SK-N-SH (cell line): ENCODE measurements at regions not wholly inside any gene's neighbourhood (a gene's known extent, or its start where the extent isn't known, plus 50 kb on each side); places are given as distances from the start of the nearest gene placed in this dataset.

Experiments used
- CTCF ChIA-PET: fragments of 300-600, 350-600 bp; formaldehyde crosslinking; extraction: SDS; loops from one replicate; lab custom pipeline; 2021; lab: Yijun Ruan, JAX
- POLR2A ChIA-PET: fragments of 350-600 bp; sonication (Branson Sonifier 250); formaldehyde crosslinking; extraction: SDS; loops from one replicate; lab custom pipeline; 2020; ENCODE audit warnings: antibody characterized with exemption, inconsistent platforms; lab: Yijun Ruan, JAX
- DNase-seq: peaks from one replicate; pipeline ENCODE4 v3.0.0; 2012
- H2AFZ ChIP-seq: fragments of 200-600 bp; sonication (generic); 2 replicates; pipeline ENCODE4 v1.8.1; 2016; ENCODE audit warnings: antibody characterized with exemption, mild to moderate bottlenecking, low read depth
- H3F3A ChIP-seq: fragments of 200-600 bp; sonication (generic); replicated peaks from 2 replicates; pipeline ENCODE3; 2016; ENCODE audit warnings: antibody characterized with exemption, mild to moderate bottlenecking; ENCODE audit not compliant: insufficient read depth
- H3K27ac ChIP-seq, 2 experiments: fragments of 200-500 bp in 1 of 2; fragments of 200-600 bp in 1 of 2; sonication (Bioruptor generic) in 1 of 2; sonication (generic), shearing (Covaris generic) in 1 of 2; 2 replicates each; pipeline versions ENCODE4 v1.5.1 to v1.6.1; 2014 to 2016; ENCODE audit warnings: low read depth in 2 of 2, inconsistent platforms in 1 of 2, low read length in 1 of 2, mild to moderate bottlenecking in 1 of 2, mixed read lengths in 1 of 2
- H3K27me3 ChIP-seq: fragments of 200-600 bp; sonication (generic), shearing (Covaris generic); 2 replicates; pipeline ENCODE4 v1.6.1; 2016; ENCODE audit warnings: mixed run types; ENCODE audit not compliant: insufficient read depth
- H3K36me3 ChIP-seq, 2 experiments: fragments of 200-500 bp in 1 of 2; fragments of 200-600 bp in 1 of 2; sonication (Bioruptor generic) in 1 of 2; sonication (generic) in 1 of 2; replicated peaks in 1 of 2; 2 replicates each; pipeline versions ENCODE3 to v1.5.1; 2014 to 2016; ENCODE audit warnings: low read length in 1 of 2, mild to moderate bottlenecking in 1 of 2; ENCODE audit not compliant: insufficient read depth in 2 of 2, control insufficient read depth in 1 of 2
- H3K4me1 ChIP-seq, 2 experiments: fragments of 200-500 bp in 1 of 2; fragments of 200-600 bp in 1 of 2; sonication (Bioruptor generic) in 1 of 2; sonication (generic), shearing (Covaris generic) in 1 of 2; 2 replicates each; pipeline versions ENCODE4 v1.5.1 to v1.6.1; 2014 to 2016; ENCODE audit warnings: low read depth in 1 of 2, low read length in 1 of 2, mixed run types in 1 of 2; ENCODE audit not compliant: insufficient read depth in 2 of 2, control insufficient read depth in 1 of 2
- H3K4me2 ChIP-seq: fragments of 200-600 bp; sonication (generic), shearing (Covaris generic); 2 replicates; pipeline ENCODE4 v1.6.1; 2017; ENCODE audit warnings: mixed run types
- H3K4me3 ChIP-seq, 2 experiments: fragments of 200-500 bp in 1 of 2; fragments of 200-600 bp in 1 of 2; sonication (Bioruptor generic) in 1 of 2; sonication (generic), shearing (Covaris generic) in 1 of 2; 2 replicates each; pipeline versions ENCODE4 v1.5.1 to v1.8.1; 2014 to 2016; ENCODE audit warnings: low read depth in 2 of 2, inconsistent platforms in 1 of 2, low read length in 1 of 2, mild to moderate bottlenecking in 1 of 2, mixed read lengths in 1 of 2, moderate library complexity in 1 of 2
- H3K79me2 ChIP-seq: fragments of 200-600 bp; sonication (generic); 2 replicates; pipeline ENCODE4 v1.8.1; 2017; ENCODE audit warnings: mild to moderate bottlenecking; ENCODE audit not compliant: insufficient read depth
- H3K9ac ChIP-seq: fragments of 200-600 bp; sonication (generic); 2 replicates; pipeline ENCODE4 v1.6.1; 2017; ENCODE audit warnings: mixed run types
- H3K9me2 ChIP-seq: fragments of 200-600 bp; sonication (generic); 2 replicates; pipeline ENCODE4 v1.6.1; 2017; ENCODE audit warnings: mixed run types
- H3K9me3 ChIP-seq: fragments of 200-600 bp; sonication (generic); 2 replicates; pipeline ENCODE4 v1.6.1; 2017; ENCODE audit warnings: mixed run types, mild to moderate bottlenecking, moderate library complexity
- H4K20me1 ChIP-seq: fragments of 200-600 bp; sonication (generic); 2 replicates; pipeline ENCODE4 v1.6.1; 2017; ENCODE audit warnings: mild to moderate bottlenecking, mixed run types; ENCODE audit not compliant: insufficient read depth
- CHD2 ChIP-seq: fragments of 150-350 bp; IDR thresholded peaks from 2 replicates; pipeline ENCODE4 v1.6.1; 2018; ENCODE audit warnings: low read length; ENCODE audit not compliant: partially characterized antibody
- EP300 ChIP-seq, 2 experiments: IDR thresholded peaks; 2 replicates each; pipeline versions ENCODE4 v1.4.0 to v1.6.1; 2012; ENCODE audit warnings: borderline replicate concordance in 1 of 2, low read depth in 1 of 2, low read length in 1 of 2
- FOXJ3 ChIP-seq: sonication (generic); formaldehyde crosslinking; IDR thresholded peaks from 2 replicates; pipeline ENCODE4 v1.5.1; 2020; ENCODE audit warnings: mild to moderate bottlenecking, missing genetic modification reagents
- GABPA ChIP-seq: IDR thresholded peaks from 2 replicates; pipeline ENCODE4 v1.4.0; 2012; ENCODE audit warnings: low read depth, mild to moderate bottlenecking
- GATA2 ChIP-seq: sonication (generic); formaldehyde crosslinking; IDR thresholded peaks from 2 replicates; pipeline ENCODE4 v1.5.0; 2020; ENCODE audit warnings: mild to moderate bottlenecking, missing genetic modification reagents
- JUND ChIP-seq: IDR thresholded peaks from 2 replicates; pipeline ENCODE4 v1.4.0; 2012
- MAX ChIP-seq: IDR thresholded peaks from 2 replicates; pipeline ENCODE4 v1.4.0; 2012; ENCODE audit warnings: low read depth
- MEF2A ChIP-seq: IDR thresholded peaks from 2 replicates; pipeline ENCODE4 v1.4.0; 2012; ENCODE audit warnings: low read depth, borderline replicate concordance
- PBX3 ChIP-seq: IDR thresholded peaks from 2 replicates; pipeline ENCODE4; 2012
- RAD21 ChIP-seq: IDR thresholded peaks from 2 replicates; pipeline ENCODE4 v1.6.1; 2012; ENCODE audit warnings: mild to moderate bottlenecking, low read length
- RCOR1 ChIP-seq: fragments of 150-350 bp; IDR thresholded peaks from 2 replicates; pipeline ENCODE4 v1.6.1; 2017; ENCODE audit warnings: antibody characterized with exemption, low read length
- RFX5 ChIP-seq: IDR thresholded peaks from 2 replicates; pipeline ENCODE4 v1.6.1; 2012; ENCODE audit warnings: mild to moderate bottlenecking, improper control_type of control experiment, low read length
- TEAD4 ChIP-seq: IDR thresholded peaks from 2 replicates; pipeline ENCODE4 v1.4.0; 2012; ENCODE audit warnings: mild to moderate bottlenecking, borderline replicate concordance; ENCODE audit not compliant: insufficient read depth
- YY1 ChIP-seq: IDR thresholded peaks from 2 replicates; pipeline ENCODE4 v1.4.0; 2012; ENCODE audit warnings: low read depth, mild to moderate bottlenecking
- ZBTB33 ChIP-seq: IDR thresholded peaks from 2 replicates; pipeline ENCODE4 v1.4.0; 2012; ENCODE audit warnings: low read depth, borderline replicate concordance
- WGBS: methylation state at CpG from one replicate; pipeline ENCODE4 v1.1.6; 2017; ENCODE audit warnings: low lambda C conversion rate; 5-methylcytosine and 5-hydroxymethylcytosine counted together
- TF ChIP-seq, protein P1 (sequence below): IDR thresholded peaks from 2 replicates; pipeline ENCODE4 v1.4.0; 2012; ENCODE audit warnings: low read depth, borderline replicate concordance
- TF ChIP-seq, protein P2 (sequence below): IDR thresholded peaks from 2 replicates; pipeline ENCODE4 v1.6.1; 2012; ENCODE audit warnings: mild to moderate bottlenecking, low read depth, low read length, moderate library complexity
- TF ChIP-seq, protein P3 (sequence below): fragments of 150-350 bp; IDR thresholded peaks from 2 replicates; pipeline ENCODE4 v1.6.1; 2017; ENCODE audit warnings: antibody characterized with exemption, low read length, low read depth, borderline replicate concordance

DNA sequence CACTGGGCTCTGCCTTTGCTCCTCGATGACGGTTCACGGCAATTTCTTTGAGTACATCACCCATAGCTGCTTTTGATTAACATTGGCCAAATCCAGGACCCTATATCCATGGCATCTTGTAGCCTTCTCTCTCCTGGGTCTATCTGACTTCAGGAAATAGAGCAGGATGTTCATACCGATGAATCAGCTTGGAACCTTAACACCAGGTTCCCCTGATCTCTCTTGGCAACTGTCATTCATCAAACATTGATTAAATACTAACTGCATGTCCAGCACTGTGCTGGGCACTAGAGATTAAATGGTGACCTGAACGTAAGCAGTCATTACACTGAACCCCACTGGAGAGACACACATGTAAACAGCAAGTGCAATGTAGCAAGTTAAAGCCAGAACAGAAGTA lies 77.0 kb upstream of the MED13L start:
- WGBS: 94% methylated on average over 5 of the region's 5 CpGs
- H3K4me3 ChIP-seq: no peak overlapping the region
- no peak overlapping the region for H3K27ac ChIP-seq
- DNase-seq: no peak
- peaks cover 12% of the 10 kb centered on the region for H3F3A ChIP-seq
- no peaks in the 10 kb centered on the region for H3K27me3 ChIP-seq
- H4K20me1 ChIP-seq: no peaks in the 10 kb centered on the region
- H3K9ac ChIP-seq: no peak overlapping the region
- CTCF ChIA-PET: no interaction called here
- H3K4me2 ChIP-seq: no peak overlapping the region
- POLR2A ChIA-PET: no interaction called here
- no peaks in the 10 kb centered on the region for H3K36me3 ChIP-seq
- H3K4me1 ChIP-seq: peaks cover 3 to 11% of the 10 kb centered on the region in 2 experiments; a peak in 3 of 4 replicates
- H3K9me2 ChIP-seq: no peaks in the 10 kb centered on the region
- H2AFZ ChIP-seq: no peak overlapping the region
- H3K79me2 ChIP-seq: no peaks in the 10 kb centered on the region
- no peak for TF ChIP-seq CHD2
- TF ChIP-seq, protein P1, sequence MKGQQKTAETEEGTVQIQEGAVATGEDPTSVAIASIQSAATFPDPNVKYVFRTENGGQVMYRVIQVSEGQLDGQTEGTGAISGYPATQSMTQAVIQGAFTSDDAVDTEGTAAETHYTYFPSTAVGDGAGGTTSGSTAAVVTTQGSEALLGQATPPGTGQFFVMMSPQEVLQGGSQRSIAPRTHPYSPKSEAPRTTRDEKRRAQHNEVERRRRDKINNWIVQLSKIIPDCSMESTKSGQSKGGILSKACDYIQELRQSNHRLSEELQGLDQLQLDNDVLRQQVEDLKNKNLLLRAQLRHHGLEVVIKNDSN: no peak
- TF ChIP-seq, protein P2, sequence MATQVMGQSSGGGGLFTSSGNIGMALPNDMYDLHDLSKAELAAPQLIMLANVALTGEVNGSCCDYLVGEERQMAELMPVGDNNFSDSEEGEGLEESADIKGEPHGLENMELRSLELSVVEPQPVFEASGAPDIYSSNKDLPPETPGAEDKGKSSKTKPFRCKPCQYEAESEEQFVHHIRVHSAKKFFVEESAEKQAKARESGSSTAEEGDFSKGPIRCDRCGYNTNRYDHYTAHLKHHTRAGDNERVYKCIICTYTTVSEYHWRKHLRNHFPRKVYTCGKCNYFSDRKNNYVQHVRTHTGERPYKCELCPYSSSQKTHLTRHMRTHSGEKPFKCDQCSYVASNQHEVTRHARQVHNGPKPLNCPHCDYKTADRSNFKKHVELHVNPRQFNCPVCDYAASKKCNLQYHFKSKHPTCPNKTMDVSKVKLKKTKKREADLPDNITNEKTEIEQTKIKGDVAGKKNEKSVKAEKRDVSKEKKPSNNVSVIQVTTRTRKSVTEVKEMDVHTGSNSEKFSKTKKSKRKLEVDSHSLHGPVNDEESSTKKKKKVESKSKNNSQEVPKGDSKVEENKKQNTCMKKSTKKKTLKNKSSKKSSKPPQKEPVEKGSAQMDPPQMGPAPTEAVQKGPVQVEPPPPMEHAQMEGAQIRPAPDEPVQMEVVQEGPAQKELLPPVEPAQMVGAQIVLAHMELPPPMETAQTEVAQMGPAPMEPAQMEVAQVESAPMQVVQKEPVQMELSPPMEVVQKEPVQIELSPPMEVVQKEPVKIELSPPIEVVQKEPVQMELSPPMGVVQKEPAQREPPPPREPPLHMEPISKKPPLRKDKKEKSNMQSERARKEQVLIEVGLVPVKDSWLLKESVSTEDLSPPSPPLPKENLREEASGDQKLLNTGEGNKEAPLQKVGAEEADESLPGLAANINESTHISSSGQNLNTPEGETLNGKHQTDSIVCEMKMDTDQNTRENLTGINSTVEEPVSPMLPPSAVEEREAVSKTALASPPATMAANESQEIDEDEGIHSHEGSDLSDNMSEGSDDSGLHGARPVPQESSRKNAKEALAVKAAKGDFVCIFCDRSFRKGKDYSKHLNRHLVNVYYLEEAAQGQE: no peak
- no peak for TF ChIP-seq TEAD4
- TF ChIP-seq, protein P3, sequence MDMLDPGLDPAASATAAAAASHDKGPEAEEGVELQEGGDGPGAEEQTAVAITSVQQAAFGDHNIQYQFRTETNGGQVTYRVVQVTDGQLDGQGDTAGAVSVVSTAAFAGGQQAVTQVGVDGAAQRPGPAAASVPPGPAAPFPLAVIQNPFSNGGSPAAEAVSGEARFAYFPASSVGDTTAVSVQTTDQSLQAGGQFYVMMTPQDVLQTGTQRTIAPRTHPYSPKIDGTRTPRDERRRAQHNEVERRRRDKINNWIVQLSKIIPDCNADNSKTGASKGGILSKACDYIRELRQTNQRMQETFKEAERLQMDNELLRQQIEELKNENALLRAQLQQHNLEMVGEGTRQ: no peak
- no peak for TF ChIP-seq GABPA
- no peak for TF ChIP-seq EP300 (IDR thresholded peaks at IDR 0.05; ENCODE audit: borderline replicate concordance in 1 of 2, low read depth in 1 of 2, low read length in 1 of 2)
- no peak for TF ChIP-seq JUND
- TF ChIP-seq MAX: no peak
- no peak for TF ChIP-seq RAD21
- no peak for TF ChIP-seq GATA2
- no peak for TF ChIP-seq MEF2A
- no peak for TF ChIP-seq YY1
- TF ChIP-seq ZBTB33: no peak
- TF ChIP-seq PBX3: no peak
- TF ChIP-seq RCOR1: no peak
- no peak for TF ChIP-seq RFX5
- no peak for TF ChIP-seq FOXJ3 (CRISPR knock-in tag)
- no peaks in the 10 kb centered on the region for H3K9me3 ChIP-seq
